GM18517 (cell line): ENCODE measurements at regions not wholly inside any gene's neighbourhood (a gene's known extent, or its start where the extent isn't known, plus 50 kb on each side); places are given as distances from the start of the nearest gene placed in this dataset.
"Not testable (repeated sequence)": the region's sequence is repeated elsewhere in the genome, so short reads cannot be mapped to it uniquely, and the experiment has no call there.

Experiments
- ATAC-seq: cut with Tn5 transposase; IDR thresholded peaks from one replicate; pipeline ENCODE4 v1.9.1; 2021; ENCODE audit warnings: mild to moderate bottlenecking, moderate library complexity; ENCODE audit not compliant: unreplicated experiment

DNA sequence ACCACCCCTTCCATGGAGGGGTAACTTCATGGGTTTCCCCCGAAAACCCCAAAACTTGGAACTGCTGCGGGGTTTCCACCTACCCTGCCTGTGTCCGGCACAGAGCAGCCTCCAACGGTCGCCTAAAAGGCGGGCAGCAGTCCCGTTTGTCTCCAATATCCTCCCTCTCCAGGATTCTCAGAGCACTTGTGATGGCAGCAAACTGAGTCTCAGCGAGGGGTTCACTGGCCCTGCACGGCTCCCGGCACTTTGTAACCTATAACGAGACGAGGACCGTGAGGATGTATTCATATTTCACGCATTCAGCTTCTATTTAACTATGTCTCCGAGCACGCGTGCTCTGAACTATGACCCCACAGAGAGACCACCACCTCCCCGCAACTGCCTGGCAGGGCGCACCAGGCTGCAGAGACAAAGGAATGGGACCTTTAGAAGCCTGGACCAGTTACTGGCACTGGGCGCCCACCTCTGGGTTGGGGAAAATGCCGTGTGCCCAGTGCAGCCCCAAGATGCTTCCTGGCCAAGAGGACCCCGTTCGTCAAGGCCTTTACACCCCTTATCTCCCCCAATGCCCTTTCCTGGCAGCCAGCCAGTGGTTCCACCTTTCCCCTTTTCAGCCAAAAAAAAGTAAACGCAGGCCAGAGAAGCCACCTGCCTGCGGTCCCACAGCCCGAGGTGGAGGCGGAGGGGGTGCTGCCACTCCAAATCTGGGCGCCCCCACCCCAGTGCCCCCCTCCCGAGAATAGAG lies 173.1 kb upstream of the RTL1 start:
- ATAC-seq = no peak

DNA sequence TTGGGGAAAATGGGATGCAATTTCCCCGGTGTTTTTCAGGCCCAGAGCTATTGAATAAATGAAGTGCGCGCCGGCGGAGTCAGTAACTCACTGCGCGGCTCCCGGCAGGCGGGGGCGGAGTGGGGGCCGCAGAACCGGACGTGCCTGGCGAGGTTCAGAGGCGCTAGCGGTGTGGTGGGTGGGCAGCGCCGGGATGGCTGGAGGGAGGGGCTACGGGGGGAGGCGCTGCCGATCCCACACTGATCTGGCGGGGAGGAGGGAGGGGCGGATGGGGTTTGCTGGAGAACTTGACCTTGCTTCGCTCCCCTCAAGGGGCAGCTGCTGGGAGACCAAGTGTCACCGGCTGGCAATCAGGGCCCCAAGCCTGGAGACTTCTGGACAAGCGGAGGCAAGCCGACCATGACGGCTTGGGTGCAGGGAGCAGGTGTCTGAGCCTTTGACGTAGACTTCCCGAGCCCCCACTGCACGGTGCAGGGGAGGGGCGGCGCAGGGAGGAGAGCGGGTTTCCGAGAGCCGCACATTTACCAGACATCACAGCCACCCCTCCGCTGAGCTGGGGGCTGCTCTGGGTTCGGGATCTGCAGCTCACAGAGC lies 174.1 kb upstream of the RTL1 start:
- ATAC-seq = no peak

DNA sequence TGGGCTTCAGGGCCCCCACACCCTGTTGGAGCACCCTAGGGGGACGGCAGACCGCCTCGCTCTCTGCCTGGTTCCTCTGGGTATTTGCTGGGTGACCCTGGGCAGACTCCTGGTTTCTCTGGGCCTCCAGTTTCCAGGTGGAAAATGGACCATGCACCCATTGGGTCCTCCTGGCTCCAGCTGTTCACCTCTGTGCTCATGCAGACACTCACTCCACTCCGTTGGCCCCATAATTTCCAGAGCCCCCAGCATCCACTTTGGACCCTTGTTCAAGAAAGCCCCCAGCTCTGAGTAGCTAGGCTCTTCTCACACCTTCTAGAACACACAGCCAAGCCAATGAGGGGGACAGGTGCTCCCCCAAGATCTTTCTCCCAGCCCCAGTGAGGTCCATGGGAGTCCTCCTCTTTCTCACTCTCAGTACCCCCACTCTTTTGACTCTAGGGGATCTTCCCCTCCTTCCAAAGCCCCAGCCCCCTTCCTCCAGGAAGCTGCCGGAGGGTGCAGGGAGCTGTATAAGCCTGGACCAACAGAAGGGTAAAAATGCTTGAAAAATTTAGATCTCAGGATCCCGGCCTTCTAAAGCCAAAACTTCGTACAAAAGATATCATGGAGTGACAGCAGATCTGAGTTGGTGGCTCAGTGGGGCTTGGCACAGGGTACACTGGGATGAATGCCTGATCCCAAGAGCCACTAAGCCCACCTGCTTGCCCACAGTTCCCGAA lies 174.8 kb upstream of the RTL1 start:
- ATAC-seq = no peak

DNA sequence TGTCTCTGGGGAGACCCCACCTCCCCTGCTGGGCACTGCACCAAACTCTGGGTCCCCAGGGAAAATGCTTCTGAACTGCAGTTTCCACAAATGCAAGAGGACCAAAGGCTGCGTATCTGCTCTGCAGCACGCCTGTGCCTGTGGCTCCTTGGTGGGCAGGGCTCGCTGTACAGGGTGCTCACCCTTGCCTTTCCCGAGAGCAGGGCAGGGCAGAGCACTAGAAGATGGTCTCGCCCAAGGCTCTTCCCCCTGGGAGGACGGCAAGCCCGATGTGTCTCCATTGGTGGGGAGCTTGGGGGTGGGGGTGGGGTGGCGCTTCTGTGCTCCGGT lies 175.3 kb upstream of the RTL1 start:
- no peak for ATAC-seq

DNA sequence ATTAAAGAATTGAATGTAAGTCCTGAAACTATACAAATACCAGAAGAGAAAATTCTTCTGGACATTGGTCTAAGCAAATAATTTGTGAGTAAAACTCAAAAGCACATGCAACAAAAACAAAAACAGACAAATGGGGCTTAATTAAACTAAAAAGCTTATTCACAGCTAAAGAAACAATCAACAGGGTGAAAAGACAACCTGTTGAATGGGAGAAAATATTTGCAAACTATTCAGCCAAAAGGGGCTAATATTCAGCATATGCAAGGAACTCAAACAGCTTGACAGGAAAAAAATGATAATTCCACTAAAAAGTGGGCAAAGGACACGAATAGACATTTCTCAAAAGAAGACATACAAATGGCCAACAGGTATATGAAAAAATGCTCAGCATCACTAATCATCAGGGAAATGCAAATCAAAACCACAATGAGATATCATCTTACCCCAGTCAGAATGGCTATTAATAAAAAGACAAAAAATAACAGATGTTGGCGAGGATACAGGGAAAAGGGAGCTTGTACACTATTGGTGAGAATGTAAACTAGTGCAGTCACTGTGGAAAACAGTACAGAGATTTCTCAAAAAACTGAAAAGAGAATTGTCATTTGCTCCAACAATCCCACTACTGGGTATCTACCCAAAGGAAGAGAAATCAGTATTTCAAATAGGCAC lies 177.5 kb upstream of the RTL1 start:
- ATAC-seq = no peak

DNA sequence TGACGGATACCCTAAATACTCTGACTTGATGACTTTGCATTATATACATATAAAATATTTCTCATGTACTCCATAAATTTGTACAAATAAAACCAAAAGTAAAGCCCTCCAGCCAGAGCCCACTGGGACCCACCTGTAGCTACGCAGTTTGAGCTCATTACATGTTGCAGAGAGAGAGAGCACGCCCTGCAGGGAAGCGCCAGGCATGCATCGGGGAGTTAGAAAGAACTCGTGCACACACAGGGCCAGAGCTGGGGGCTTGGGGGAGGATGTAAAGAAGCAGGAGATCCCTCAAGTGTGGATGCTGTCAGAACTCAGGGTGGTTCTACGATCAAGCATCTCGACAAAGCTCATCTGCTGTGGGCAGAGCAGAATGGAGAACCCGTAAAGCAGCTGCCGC lies 178.5 kb upstream of the RTL1 start:
- ATAC-seq = no peak

DNA sequence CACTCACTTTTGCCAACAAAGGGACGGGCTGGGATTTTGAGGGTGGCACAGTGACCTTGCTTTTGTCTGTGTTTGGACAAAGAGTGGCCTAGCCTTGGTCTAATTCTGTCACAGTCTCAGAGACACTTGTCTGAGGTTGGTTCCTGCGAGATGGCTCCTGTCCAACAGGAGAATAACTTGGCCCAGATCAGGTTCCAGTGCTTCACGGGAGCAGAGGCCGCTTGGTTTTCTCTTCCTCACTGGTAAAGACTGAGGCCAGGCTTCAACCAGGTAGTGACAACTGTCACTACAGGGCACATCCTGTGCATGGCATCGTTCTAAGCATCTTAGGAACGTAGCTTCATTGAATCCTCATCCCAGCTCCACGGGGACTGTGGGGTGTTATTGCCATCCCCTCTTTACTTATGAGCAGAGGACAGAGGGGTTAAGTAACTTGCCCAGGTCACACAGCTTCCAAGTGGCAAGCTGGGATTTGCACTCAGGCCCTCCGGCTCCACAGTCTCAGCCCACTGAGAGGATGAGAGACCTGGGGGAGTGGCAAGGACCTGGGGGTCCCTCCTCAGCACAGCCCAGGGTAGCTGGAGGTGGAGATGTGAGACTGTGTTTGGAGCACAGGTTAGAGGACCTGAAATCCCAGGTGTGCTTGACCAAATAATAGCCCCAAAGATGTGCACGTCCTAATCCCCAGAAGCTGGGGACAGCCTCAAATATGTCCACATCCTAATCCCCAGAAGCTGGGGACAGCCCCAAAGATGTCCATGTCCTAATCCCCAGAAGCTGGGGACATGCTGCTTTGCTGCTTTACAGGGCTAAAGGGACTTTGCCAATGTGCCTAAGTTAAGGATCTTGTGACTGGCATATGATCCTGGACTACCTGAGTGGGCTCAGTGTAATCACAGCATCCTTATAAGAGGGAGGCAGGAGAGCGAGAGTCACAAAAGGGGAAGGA lies 179.2 kb upstream of the RTL1 start:
- ATAC-seq = no peak

DNA sequence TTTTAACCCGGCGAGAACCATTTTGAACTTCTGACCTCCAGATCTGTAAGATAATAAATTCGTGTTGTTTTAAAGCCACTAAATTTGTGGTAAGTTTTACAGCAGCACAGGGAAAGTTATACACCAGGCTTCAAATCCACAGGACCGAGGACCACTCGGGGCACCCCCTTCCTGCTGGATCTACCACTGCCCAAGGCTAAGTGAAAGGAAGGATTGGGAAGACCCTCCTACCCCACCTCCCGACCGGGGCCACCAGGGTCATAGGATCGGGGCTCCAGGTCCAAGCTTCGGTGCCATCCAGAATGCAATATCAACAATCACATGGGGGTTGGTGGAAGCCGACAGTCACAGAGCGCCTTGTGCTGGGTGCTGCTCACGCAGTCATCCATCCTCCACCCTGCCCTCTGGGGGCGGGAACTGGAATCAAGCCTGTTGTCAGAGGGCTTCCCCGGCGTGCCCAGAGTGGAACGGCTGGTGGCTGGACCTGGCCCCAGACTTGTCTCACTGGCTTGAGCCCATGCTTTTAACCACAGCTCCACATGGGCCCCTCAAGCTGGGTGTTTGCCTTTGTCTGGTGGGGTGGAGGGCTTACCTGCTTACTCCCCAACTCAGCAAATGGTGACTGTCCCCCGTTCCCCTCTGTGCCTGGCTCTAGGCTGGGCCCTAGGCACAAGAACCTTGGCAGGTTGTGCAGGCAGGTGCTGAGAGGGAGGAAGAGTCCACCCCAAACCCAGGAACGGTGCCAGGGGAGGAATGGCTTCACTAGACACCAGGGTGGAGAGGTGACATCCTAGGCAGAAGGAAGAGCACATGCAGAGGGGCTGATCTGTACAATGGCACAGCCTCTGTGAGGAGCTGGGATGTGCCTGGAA lies 180.3 kb upstream of the RTL1 start:
- no peak for ATAC-seq

DNA sequence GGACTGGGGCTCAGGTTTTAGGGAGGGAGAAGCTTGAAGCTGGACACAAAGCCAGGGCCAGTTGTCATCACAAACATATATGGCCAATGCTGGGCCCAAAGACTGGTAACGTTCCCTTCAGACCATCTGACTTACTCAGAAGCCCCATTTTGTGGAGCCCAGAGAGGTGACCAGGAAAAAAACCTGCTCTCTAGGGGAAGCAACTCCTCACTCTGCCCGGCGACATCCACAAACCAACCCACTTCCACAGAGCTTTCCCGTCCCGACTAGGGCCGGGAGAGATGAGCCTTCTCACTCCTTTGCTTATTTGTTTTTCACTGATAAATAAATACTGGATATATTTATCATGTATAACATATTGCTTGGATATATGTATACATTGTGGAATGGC lies 180.9 kb upstream of the RTL1 start:
- ATAC-seq = no peak

DNA sequence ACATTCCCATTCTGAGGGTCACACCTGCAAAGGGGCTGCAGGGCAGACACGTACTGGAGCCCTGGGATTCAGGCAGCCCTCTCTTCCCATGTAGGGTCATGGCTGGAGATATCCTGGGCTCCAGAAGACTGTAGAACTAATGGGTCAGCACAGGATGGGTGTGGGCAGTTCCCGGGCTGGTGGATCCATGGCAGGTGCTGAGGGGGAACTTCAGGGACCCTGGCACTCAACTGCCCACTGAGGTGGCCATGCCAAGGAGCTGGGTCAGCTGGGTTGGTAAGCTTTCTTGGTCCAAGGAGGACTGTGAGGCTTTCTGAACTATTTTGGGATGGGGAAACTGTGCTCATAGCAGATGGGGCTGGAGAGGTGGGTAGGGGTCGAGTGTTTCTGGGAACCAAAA lies 183.4 kb upstream of the RTL1 start:
- ATAC-seq = no peak

DNA sequence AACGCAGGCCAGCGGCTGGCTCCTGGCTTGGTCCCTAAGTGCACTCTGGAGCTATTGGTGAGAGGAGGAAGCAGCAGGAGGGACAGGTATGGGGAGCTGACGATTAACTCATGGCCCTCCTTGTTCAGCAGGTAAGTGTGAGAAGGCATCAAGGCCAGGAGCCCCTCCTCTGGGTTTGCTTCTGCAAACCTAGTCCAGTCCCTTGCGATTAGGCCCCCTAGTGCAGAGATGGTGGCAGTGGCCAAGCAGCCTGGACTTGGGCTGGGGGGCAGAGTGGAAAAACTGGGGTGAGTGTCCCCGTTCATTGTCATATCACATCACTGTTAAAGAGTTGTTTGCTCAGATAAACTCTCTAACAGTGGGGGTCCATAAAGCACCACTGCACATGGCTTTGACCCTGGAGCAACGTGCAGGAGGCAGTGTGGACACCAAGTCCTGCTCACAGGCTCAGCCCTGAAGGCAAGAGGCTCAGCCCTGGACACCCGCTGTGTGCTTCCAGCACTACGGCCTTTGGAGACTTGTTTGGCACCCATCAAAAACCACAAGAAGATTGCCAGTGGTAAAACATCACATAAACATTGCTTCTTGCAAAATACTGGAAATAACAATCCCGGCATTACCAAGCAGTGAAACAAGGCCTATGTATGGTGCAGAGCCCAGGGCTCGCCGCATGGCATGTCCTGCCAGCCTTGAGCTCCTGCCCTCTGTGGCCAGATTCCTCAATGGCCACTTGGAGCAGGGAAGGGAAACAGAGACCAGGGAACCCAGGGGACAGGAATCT lies 184.3 kb upstream of the RTL1 start:
- no peak for ATAC-seq

DNA sequence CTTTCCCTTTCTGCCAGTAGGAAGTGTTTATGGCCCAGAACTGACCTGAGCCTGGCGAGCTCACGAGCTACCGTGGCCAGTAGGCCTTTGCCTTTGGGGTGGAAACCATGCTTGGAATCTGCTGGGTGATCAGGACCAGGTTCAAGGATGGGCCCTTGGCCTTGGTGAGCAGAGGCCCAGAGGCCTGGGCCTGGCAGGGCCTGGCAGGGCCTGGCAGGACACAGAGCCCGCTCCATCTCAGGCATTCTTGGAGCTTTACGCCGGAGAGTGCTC lies 184.8 kb upstream of the RTL1 start:
- no peak for ATAC-seq

DNA sequence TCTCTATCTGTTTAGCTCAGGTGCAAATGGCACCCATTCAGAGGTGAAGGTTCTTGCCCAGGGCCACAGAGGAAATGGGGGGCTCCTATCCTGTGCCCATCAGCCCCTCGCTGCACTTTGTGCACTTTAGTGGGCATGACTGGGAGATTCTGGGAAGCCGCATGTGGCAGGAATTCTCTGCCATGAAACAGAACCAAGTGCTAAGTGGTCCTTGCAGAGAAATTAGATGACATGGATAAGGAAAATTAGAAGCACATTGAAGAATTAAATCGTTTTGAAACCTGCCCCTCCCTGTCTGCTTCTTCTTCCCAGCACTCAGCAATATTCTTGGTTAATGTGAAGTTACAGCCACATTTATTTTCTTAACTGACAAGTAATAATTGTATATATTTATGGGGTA lies 185.2 kb upstream of the RTL1 start:
- no peak for ATAC-seq

DNA sequence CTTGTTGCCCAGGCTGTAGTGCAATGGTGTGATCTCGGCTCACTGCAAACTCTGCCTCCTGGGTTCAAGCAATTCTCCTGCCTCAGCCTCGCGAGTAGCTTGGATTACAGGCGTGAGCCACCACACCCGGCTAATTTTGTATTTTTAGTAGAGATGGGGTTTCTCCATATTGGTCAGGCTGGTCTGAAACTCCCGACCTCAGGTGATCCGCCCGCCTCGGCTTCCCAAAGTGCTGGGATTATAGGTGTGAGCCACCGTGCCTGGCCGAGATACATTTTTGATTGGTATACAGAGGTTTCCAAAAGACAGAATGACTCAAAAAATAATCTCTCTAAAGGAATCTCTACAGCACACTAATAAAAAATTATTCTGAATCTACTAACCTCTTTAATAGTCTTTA lies 187.0 kb upstream of the RTL1 start:
- not testable (repeated sequence) for ATAC-seq

DNA sequence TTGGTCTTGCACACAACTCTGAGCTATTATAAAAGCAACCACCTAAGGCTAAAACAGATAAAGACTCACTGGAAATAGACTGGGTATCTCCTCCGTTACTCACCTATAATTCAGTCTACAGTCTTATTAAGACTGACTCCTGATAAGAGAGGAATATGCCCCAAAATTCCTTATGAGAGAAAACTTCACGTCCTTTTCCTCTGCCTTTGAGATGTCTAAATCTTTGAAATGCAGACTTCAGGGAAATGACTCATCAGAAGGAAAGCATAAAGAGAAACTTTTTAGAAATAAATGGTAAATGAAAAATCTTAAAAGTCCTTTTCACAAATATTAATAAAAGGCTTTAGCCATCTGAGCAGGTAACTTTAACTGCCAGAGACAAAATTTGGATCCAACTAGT lies 187.5 kb upstream of the RTL1 start:
- no peak for ATAC-seq

DNA sequence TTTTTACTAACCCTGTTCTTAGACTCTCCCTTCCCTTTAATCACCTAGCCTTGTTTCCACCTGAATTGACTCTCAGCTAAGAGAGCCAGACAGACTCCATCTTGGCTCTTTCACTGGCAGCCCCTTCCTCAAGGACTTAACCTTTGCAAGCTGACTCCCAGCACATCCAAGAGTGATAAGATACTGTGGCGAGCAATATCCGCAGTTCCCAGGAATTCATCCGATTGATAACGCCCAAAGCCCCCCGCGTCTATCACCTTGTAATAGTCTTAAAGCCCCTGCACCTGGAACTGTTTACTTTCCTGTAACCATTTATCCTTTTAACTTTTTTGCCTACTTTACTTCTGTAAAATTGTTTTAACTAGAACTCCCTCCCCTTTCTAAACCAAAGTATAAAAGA lies 191.4 kb upstream of the RTL1 start:
- not testable (repeated sequence) for ATAC-seq

DNA sequence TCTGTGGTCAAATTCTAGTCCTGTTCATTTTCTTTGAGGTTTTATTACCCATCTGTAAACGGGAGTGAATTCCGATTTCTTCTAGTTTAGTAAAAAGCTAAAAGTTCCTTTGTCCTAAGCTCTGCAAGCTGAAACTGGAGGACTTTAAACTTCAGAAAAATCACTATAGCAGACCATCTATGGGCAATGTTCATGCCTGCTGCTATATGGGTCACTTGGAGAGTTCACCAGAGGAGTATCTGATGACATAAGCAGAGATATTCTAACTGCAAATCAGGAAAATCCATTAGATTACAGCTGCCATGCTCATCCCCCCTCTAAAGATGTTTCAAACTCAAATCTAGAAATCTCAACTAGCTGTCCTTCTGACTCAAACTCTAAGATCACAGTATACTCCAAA lies 193.0 kb upstream of the RTL1 start:
- ATAC-seq = no peak

DNA sequence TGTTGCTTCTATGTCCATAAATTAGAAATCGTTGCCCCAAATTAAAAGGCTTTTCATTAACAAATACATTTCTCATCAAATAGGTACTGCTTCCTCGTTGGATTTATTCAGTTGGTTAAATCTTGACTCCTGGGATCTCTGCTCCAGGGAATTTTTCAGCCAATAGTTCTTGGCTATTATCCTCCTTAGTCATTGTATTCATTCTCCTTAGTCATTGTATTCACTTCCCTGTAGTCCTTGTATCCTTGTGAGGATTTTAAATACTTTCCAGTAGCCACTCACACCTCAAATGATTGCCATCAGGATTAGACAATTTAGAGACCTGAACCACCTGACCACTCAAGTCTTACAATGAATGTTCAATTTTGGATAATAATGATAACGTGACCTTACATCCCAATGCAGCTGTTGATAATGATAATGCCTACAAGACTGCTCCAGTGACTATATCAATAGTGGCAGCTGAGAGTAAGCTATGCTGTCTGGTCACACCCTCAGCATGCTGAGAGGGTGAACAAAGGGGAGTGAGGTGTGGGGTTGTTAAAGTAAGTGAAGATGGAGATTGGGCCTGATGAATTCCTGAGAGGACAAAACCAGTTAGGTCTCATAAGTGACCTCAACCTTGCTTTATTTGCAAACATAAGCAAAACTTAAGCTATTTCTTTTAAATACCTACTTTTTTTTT lies 193.7 kb upstream of the RTL1 start:
- ATAC-seq = no peak

DNA sequence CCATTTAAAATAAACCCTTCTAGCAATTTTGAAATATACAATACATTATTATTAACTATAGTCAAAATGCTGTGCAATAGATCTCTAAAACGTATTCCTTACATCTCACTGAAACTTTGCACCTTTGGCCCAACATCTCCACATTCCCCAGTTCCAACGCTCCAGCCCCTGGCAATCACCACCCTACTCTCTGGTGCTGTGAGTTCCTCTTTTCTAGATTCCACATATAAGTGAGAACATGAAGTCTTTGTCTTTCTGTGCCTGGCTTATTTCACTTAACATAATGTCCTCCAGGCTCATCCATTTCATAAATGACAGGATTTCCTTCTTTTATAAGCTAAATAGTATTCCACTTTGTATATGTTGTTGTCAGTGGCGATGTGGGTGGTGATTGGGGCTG lies 194.7 kb upstream of the RTL1 start:
- no peak for ATAC-seq
